HG03378 (cell line): ENCODE measurements at regions not wholly inside any gene's neighbourhood (a gene's known extent, or its start where the extent isn't known, plus 50 kb on each side); places are given as distances from the start of the nearest gene placed in this dataset.

Experiments
- ATAC-seq: cut with Tn5 transposase; IDR thresholded peaks from one replicate; pipeline ENCODE4 v1.9.1; 2021; ENCODE audit warnings: mild to moderate bottlenecking, moderate library complexity; ENCODE audit not compliant: unreplicated experiment

- no peak for ATAC-seq
Observed at GRCh38 chr4:52269761-52270160, 218.7 kb downstream of the SPATA18 start.

- ATAC-seq, result no peak
Observed at GRCh38 chr4:52273885-52274284, 222.8 kb downstream of the SPATA18 start.

- no peak for ATAC-seq
Observed at GRCh38 chr4:52288212-52288855, 237.2 kb downstream of the SPATA18 start.

GRCh38 chr4:52290466-52290865, 239.4 kb downstream of the SPATA18 start:
- no peak for ATAC-seq

- ATAC-seq, result no peak
Observed at GRCh38 chr4:52292245-52292644, 241.1 kb downstream of the SPATA18 start.

GRCh38 chr4:52296341-52296740, 245.2 kb downstream of the SPATA18 start:
- no peak for ATAC-seq

- no peak for ATAC-seq
Observed at GRCh38 chr4:52298444-52298843, 247.3 kb downstream of the SPATA18 start.

- ATAC-seq, result no peak
Observed at GRCh38 chr4:52299120-52299519, 248.0 kb downstream of the SPATA18 start.

- ATAC-seq, result no peak
Observed at GRCh38 chr4:52311464-52312125, 260.5 kb downstream of the SPATA18 start.

GRCh38 chr4:52312722-52313121, 261.6 kb downstream of the SPATA18 start:
- no peak for ATAC-seq

GRCh38 chr4:52317361-52317879, 266.3 kb downstream of the SPATA18 start:
- no peak for ATAC-seq

- ATAC-seq, result no peak
Observed at GRCh38 chr4:52317981-52318380, 266.9 kb downstream of the SPATA18 start.

- ATAC-seq, result no peak
Observed at GRCh38 chr4:52329894-52330293, 278.8 kb downstream of the SPATA18 start.

- ATAC-seq, result no peak
Observed at GRCh38 chr4:52343595-52343994, 292.5 kb downstream of the SPATA18 start.

- ATAC-seq, result no peak
Observed at GRCh38 chr4:52350926-52351325, 299.8 kb downstream of the SPATA18 start.

GRCh38 chr4:52358366-52358765, 300.7 kb downstream of the USP46 start:
- ATAC-seq, result no peak

GRCh38 chr4:52358883-52359321, 300.2 kb downstream of the USP46 start:
- no peak for ATAC-seq

GRCh38 chr4:52366191-52366590, 292.9 kb downstream of the USP46 start:
- ATAC-seq, result no peak

GRCh38 chr4:52366621-52367020, 292.5 kb downstream of the USP46 start:
- no peak for ATAC-seq

- ATAC-seq, result no peak
Observed at GRCh38 chr4:52367282-52367830, 291.7 kb downstream of the USP46 start.

- ATAC-seq, result no peak
Observed at GRCh38 chr4:52368895-52369294, 290.2 kb downstream of the USP46 start.

GRCh38 chr4:52369649-52370048, 289.5 kb downstream of the USP46 start:
- ATAC-seq, result no peak
